DND-41 (cell line): ENCODE measurements at regions not wholly inside any gene's neighbourhood (a gene's known extent, or its start where the extent isn't known, plus 50 kb on each side); places are given as distances from the start of the nearest gene placed in this dataset.

Experiments used
- CTCF ChIP-seq: IDR thresholded peaks from 2 replicates; pipeline ENCODE4 v1.5.1; 2012; ENCODE audit warnings: borderline replicate concordance, low read length, moderate library complexity, mild to moderate bottlenecking; ENCODE audit not compliant: poor library complexity, severe bottlenecking; ENCODE audit errors: extremely low read depth
- EZH2 ChIP-seq: IDR thresholded peaks from 3 replicates; pipeline ENCODE4 v1.6.1; 2012; ENCODE audit warnings: borderline replicate concordance, low read depth, mild to moderate bottlenecking, moderate library complexity, low read length, inconsistent platforms; ENCODE audit not compliant: severe bottlenecking

DNA sequence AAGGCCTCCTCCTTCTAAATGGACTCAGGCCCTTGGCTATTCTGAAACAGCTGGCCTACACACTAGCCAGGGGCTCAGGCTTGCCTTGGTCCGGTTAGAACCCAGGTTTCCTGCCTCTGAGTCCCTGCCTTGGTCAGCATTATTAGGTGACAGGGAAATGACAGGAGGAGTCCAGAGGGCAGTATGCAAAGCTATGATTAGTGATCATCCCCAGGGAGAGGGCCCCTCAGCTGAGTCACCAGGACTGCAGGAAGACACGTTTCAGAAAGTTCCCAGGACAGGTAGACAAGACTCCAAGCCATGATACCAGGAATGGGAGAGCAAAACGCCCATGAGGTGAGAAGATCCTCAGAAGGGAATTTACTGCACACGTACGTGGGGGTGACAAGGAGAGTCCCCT lies 301.1 kb upstream of the COBL start:
- no peak for TF ChIP-seq CTCF
- no peak for TF ChIP-seq EZH2
